A549 (cell line): ENCODE measurements at regions not wholly inside any gene's neighbourhood (a gene's known extent, or its start where the extent isn't known, plus 50 kb on each side); places are given as distances from the start of the nearest gene placed in this dataset.
A peak's percentile ranks its signal among the peaks of the same experiment; 100 is the strongest.
"Not testable (repeated sequence)": the region's sequence is repeated elsewhere in the genome, so short reads cannot be mapped to it uniquely, and the experiment has no call there.

Experiments
- ATAC-seq, 2 experiments: fragments of 200-7000 bp in 1 of 2; fragments of >200 bp in 1 of 2; cut with Nextera tagmentation in 1 of 2; cut with Tn5 transposase in 1 of 2; 3 replicates each; pipeline versions ENCODE4 v1.8.0 to v1.9.1; 2018 to 2020; ENCODE audit warnings: mild to moderate bottlenecking in 1 of 2, moderate library complexity in 1 of 2
- CTCF ChIA-PET: fragments of 300-600 bp; sonication (Branson Sonifier 250); formaldehyde crosslinking; extraction: SDS; loops from one replicate; lab custom pipeline; 2021; ENCODE audit warnings: antibody characterized with exemption, inconsistent platforms; lab: Yijun Ruan, JAX
- POLR2A ChIA-PET: fragments of 350-600 bp; formaldehyde crosslinking; extraction: SDS; loops from one replicate; lab custom pipeline; 2021; ENCODE audit warnings: antibody characterized with exemption, inconsistent platforms; lab: Yijun Ruan, JAX
- DNase-seq, 2 experiments: peaks; one replicate each; pipeline versions ENCODE4 v3.0.0 to v3.0.0-alpha.2; 2011 to 2016; ENCODE audit warnings: low read depth in 1 of 2, low spot score in 1 of 2
- FAIRE-seq: peaks from 2 replicates; lab custom pipeline; 2011; peaks lifted over from hg19 to GRCh38; lab: Jason Lieb, UNC
- H3K27ac ChIP-seq, 2 experiments: fragments of >200 bp; sonication (Bioruptor Twin); formaldehyde crosslinking; 3 replicates each; pipeline ENCODE4 v1.5.1; 2016 to 2017
- H3K4me1 ChIP-seq: fragments of >200 bp; sonication (Bioruptor Twin); formaldehyde crosslinking; 3 replicates; pipeline ENCODE4 v1.6.1; 2016
- H3K4me2 ChIP-seq: fragments of >200 bp; sonication (Bioruptor Twin); formaldehyde crosslinking; 3 replicates; pipeline ENCODE4 v1.6.1; 2016
- H3K4me3 ChIP-seq: fragments of >200 bp; sonication (Bioruptor Twin); formaldehyde crosslinking; 3 replicates; pipeline ENCODE4 v1.5.1; 2016
- H3K9me3 ChIP-seq: fragments of >200 bp; sonication (Bioruptor Twin); formaldehyde crosslinking; 3 replicates; pipeline ENCODE4 v1.6.1; 2016
- CBX2 ChIP-seq: fragments of 200-600 bp; sonication (generic); IDR thresholded peaks from 2 replicates; pipeline ENCODE4 v1.6.1; 2016; ENCODE audit warnings: low read depth, mild to moderate bottlenecking, borderline replicate concordance
- CTCF ChIP-seq: fragments of >200 bp; sonication (Bioruptor Twin); formaldehyde crosslinking; IDR thresholded peaks from 3 replicates; pipeline ENCODE4 v1.5.1; 2016
- E2F6 ChIP-seq: IDR thresholded peaks from 2 replicates; pipeline ENCODE4 v1.6.1; 2012; ENCODE audit warnings: low read depth, borderline replicate concordance
- EHF ChIP-seq: fragments of 250-450 bp; sonication (Bioruptor Pico); IDR thresholded peaks from 2 replicates; pipeline ENCODE4 v1.5.0; 2020; ENCODE audit warnings: mild to moderate bottlenecking
- EP300 ChIP-seq, 2 experiments: fragments of >200 bp; sonication (Bioruptor Twin); formaldehyde crosslinking; IDR thresholded peaks; 2 replicates in 1 of 2; 3 replicates in 1 of 2; pipeline ENCODE4 v1.6.1; 2016 to 2017
- FOSB ChIP-seq: fragments of 250-450 bp; sonication (Bioruptor Pico); IDR thresholded peaks from 2 replicates; pipeline ENCODE4 v1.5.0; 2020; ENCODE audit warnings: mild to moderate bottlenecking, moderate library complexity
- HDAC2 ChIP-seq: fragments of 200-600 bp; sonication (generic); IDR thresholded peaks from 2 replicates; pipeline ENCODE4 v1.6.1; 2016
- HOXA7 ChIP-seq: fragments of 250-450 bp; sonication (Bioruptor Pico); IDR thresholded peaks from 2 replicates; pipeline ENCODE4 v1.5.0; 2020; ENCODE audit warnings: mild to moderate bottlenecking, moderate library complexity
- HOXB5 ChIP-seq: fragments of 250-450 bp; sonication (Bioruptor Pico); IDR thresholded peaks from 2 replicates; pipeline ENCODE4 v1.5.0; 2020; ENCODE audit warnings: mild to moderate bottlenecking, moderate library complexity
- KDM1A ChIP-seq: fragments of 200-600 bp; sonication (generic); IDR thresholded peaks from 2 replicates; pipeline ENCODE4 v1.6.1; 2016; ENCODE audit warnings: low read depth, mild to moderate bottlenecking
- MAZ ChIP-seq: fragments of 150-350 bp; IDR thresholded peaks from 2 replicates; pipeline ENCODE4 v1.6.1; 2014; ENCODE audit warnings: antibody characterized with exemption, low read depth, low read length, borderline replicate concordance
- NR3C1 ChIP-seq: fragments of >200 bp; sonication (Bioruptor Twin); formaldehyde crosslinking; IDR thresholded peaks from 3 replicates; pipeline ENCODE4 v1.6.1; 2017
- PBX3 ChIP-seq: IDR thresholded peaks from 2 replicates; pipeline ENCODE4 v1.6.1; 2012
- PHF8 ChIP-seq: fragments of 200-600 bp; sonication (generic); IDR thresholded peaks from 2 replicates; pipeline ENCODE4 v1.6.1; 2016; ENCODE audit warnings: low read depth, mild to moderate bottlenecking, antibody characterized with exemption, moderate library complexity, borderline replicate concordance
- RAD21 ChIP-seq, 2 experiments: fragments of >200 bp in 1 of 2; sonication (Bioruptor Twin) in 1 of 2; formaldehyde crosslinking in 1 of 2; IDR thresholded peaks in 1 of 2; conservative IDR thresholded peaks in 1 of 2; 2 replicates in 1 of 2; 3 replicates in 1 of 2; pipeline ENCODE4 v1.6.1; 2012 to 2018; ENCODE audit warnings: inconsistent platforms in 1 of 2
- RARB ChIP-seq: fragments of 250-450 bp; sonication (Bioruptor Pico); IDR thresholded peaks from 2 replicates; pipeline ENCODE4 v1.8.0; 2021; ENCODE audit warnings: mild to moderate bottlenecking, moderate library complexity
- SMC3 ChIP-seq: fragments of >200 bp; sonication (Bioruptor Twin); formaldehyde crosslinking; IDR thresholded peaks from 3 replicates; pipeline ENCODE4 v1.6.1; 2018; ENCODE audit warnings: inconsistent platforms
- ZFP36 ChIP-seq: fragments of 450-650 bp; IDR thresholded peaks from 2 replicates; pipeline ENCODE4 v1.6.1; 2014; ENCODE audit warnings: borderline replicate concordance; ENCODE audit not compliant: partially characterized antibody
- WGBS: methylation state at CpG from one replicate; pipeline ENCODE4 v1.1.6; 2017; ENCODE audit errors: missing lambda C conversion rate; 5-methylcytosine and 5-hydroxymethylcytosine counted together

DNA sequence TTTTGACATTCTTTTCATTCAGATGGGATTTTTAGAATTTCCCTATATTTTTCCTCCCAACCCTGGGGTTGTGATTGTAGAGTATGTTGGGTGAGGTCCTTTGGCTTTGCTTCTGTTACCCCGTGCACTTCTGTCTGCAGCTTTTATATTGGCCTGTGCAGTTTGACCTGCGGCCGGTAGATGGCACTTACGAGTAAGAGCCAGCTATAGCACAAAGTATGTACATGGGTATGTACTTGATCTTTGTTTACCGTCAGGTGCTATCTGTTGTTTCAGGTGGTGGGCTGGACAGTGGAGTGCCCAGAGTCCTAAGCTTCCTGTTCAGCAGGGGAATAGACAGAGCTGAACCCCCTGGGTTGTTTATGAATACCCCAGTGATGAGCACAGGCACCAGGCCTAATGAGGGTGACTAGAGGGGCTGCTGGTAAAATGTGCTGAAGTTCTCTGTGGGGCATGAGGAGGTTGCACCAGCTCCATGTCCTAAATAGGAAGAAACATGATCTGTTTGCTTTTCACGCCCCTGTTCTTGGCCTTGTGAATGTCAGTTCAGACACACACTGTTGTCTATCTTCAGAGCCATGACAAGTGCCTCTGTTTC is 58.9 kb upstream of the THUMPD2 start:
- no peaks in the 10 kb centered on the region for H3K4me1 ChIP-seq
- FAIRE-seq: no peak
- peaks cover 20% of the 10 kb centered on the region for H3K9me3 ChIP-seq
- H3K27ac ChIP-seq: no peak overlapping the region
- peak; percentile 73 to 95; a peak in 4 of 6 replicates for ATAC-seq
- POLR2A ChIA-PET: no interaction called here
- H3K4me2 ChIP-seq: no peak overlapping the region
- CTCF ChIA-PET: interaction anchor here (0.5 to 2.3 kb wide), 8 partner anchors 8 to 1035 kb away, joined by 3 to 13 read pairs (median 4); no protein-coding TSS in a partner anchor
- H3K4me3 ChIP-seq: no peak overlapping the region
- 10% methylated on average over 6 of the region's 6 CpGs for WGBS
- no peak for TF ChIP-seq CBX2
- TF ChIP-seq RAD21 (conservative IDR thresholded peaks at IDR 0.05 in 1 of 2, IDR thresholded peaks at IDR 0.05 in 1 of 2): peak; percentile 51 to 74
- peak; percentile 50 for TF ChIP-seq SMC3
- TF ChIP-seq CTCF: peak; percentile 62
- DNase-seq: peak; percentile 44 to 61

GRCh38 chr2:39836638-39837037 is 57.6 kb upstream of the THUMPD2 start:
- no peak overlapping the region for H3K4me2 ChIP-seq
- no peaks in the 10 kb centered on the region for H3K4me1 ChIP-seq
- ChIA-PET POLR2A (no interaction called here), CTCF (interaction anchor here (0.6 to 2.3 kb wide), 4 partner anchors 10 to 188 kb away, joined by 3 to 13 read pairs (median 4); no protein-coding TSS in a partner anchor)
- H3K9me3 ChIP-seq: peaks cover 20% of the 10 kb centered on the region
- no peak overlapping the region for H3K27ac ChIP-seq
- DNase-seq: peak in 1 of 2 experiments; percentile 16
- TF ChIP-seq HOXA7 (CRISPR knock-in tag): no peak
- 0 out of 2 replicates have a peak, but pooled peaks have one; percentile 38 for TF ChIP-seq HDAC2
- ATAC-seq: no peak
- no peak overlapping the region for H3K4me3 ChIP-seq
- FAIRE-seq: peak; percentile 23
- 35% methylated on average over 3 of the region's 3 CpGs for WGBS

GRCh38 chr2:39834426-39834825 is 55.4 kb upstream of the THUMPD2 start:
- no peak overlapping the region for H3K4me3 ChIP-seq
- ATAC-seq: no peak
- no peak for FAIRE-seq
- ChIA-PET POLR2A (no interaction called here), CTCF (no interaction called here)
- peaks cover 20% of the 10 kb centered on the region for H3K9me3 ChIP-seq
- DNase-seq: no peak
- H3K4me2 ChIP-seq: no peak overlapping the region
- no peak for TF ChIP-seq PHF8
- no peak for TF ChIP-seq KDM1A
- TF ChIP-seq SMC3: no peak
- no peak for TF ChIP-seq PBX3
- TF ChIP-seq EP300 (IDR thresholded peaks at IDR 0.05): no peak
- TF ChIP-seq ZFP36: no peak
- TF ChIP-seq HOXB5: no peak
- no peak for TF ChIP-seq RARB (CRISPR knock-in tag)
- TF ChIP-seq EHF (CRISPR knock-in tag): no peak
- no peak for TF ChIP-seq MAZ
- TF ChIP-seq FOSB (CRISPR knock-in tag): no peak
- TF ChIP-seq E2F6: no peak
- TF ChIP-seq NR3C1: no peak
- no peak overlapping the region for H3K27ac ChIP-seq
- WGBS: 23% methylated on average over 2 of the region's 2 CpGs
- H3K4me1 ChIP-seq: peaks cover 5% of the 10 kb centered on the region; the same call in 1 of the 3 replicates

DNA sequence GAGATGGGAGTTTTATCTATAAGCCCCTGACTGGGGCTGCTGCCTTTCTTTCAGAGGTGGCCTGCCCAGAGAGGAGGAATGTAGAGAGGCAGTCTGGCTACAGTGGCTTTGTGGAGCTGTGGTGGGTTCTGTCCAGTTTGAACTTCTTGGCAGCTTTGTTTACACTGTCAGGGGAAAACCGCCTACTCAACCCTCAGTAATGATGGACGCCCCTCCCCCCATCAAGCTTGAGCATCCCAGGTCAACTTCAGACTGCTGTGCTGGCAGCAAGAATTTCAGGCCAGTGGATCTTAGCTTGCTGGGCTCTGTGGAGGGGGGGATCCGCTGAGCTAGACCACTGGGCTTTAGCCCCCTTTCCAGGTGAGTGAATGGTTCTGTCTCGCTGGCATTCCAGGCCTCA is 51.6 kb upstream of the THUMPD2 start:
- POLR2A ChIA-PET, CTCF ChIA-PET, H3K4me3 ChIP-seq, H3K4me1 ChIP-seq, H3K27ac ChIP-seq, FAIRE-seq, H3K9me3 ChIP-seq: not testable (repeated sequence)
- 0 out of 3 replicates have a peak overlapping the region, but pooled peaks have one; percentile 1 for H3K4me2 ChIP-seq
- ATAC-seq (peak in 1 of 2 experiments; percentile 60; a peak in 3 of 6 replicates), DNase-seq (peak in 1 of 2 experiments; percentile 43)
- WGBS: 12% methylated on average over 4 of the region's 4 CpGs
